ENCODE measurements at regions not wholly inside any gene's neighbourhood (a gene's known extent, or its start where the extent isn't known, plus 50 kb on each side); places are given as distances from the start of the nearest gene placed in this dataset.

DNA sequence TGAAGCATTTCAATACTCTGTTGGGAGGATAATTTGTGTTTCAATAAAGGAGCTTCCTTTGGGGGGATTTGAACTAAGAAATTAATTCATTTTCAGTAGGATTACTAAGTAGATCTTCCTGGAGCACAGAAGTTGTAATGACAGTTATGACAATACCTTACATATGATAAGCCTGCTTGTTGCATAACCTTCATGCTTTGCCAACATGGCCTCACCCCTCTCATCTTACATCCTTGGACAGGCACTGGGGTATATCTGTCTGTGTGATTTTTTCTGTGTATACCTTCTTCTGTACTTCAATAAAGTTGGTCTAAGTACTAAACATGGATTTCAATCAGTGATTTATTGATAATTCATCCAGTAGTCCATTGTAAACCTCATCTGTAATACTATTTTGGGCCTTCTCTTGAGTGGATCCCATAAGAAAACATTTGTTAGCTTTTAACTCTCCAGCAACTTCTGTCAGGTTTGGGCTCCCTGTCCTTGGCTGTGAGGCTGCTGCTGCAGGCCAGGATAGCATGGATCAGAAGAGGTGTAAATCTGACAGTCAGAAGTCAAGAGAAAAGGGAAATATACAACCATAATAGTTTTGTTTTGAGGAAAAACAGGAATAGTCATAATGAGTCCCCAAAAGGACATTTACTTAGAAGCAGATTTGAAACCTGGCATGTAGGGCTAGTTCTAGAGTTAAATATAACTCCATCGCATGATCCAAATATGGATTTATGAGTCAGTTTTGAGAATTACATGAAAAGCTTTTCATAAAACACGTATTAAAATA is 422.2 kb downstream of the KLF5 start:
- DNase-seq = no peak

DNA sequence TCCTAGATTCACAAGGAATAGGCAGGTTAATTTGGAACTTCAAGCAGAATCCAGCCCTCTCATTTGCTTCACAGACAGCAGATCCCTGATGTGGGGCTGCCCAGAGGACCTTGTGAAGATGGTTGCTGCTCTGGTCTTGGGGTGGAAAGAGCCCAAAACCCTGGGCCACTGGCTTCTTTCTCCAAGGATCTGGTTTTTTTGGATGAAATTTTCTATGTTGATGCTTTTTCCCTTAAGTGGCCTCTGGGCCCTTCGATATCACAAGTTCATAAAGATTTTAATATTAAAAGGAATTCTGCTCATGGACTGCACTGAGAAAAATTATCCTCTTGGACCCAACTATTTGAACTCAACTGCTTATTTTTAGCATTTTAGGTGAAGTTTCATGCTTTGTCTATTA is 421.1 kb downstream of the KLF5 start:
- DNase-seq = no peak

- no peak for DNase-seq
These were observed 420.5 kb downstream of the KLF5 start for GRCh38 chr13:73479351-73479750.

- no peak for DNase-seq
These were observed 418.6 kb downstream of the KLF5 start for GRCh38 chr13:73477441-73477840.

- DNase-seq = no peak
These were observed 414.2 kb downstream of the KLF5 start for GRCh38 chr13:73473016-73473415.

- DNase-seq = no peak
These were observed 408.3 kb downstream of the KLF5 start for GRCh38 chr13:73467125-73467524.

DNA sequence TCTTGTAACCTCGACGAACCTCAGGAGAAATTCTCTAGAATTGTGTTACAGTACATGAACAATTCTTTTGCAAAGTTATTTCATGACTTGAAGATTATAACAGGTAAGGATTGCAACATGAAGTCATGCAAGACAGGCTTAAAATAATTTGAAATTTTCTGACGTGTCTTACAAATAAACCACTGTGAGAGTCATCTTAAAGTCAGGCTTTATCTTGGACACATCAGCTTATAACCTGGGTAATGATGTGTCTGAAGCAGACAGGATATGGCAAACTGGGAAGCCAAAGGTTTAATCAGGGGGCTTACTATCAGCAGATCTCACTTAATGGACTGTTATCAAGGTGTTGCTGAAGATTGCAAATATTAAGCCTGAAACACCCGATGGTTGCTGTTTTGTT is 407.8 kb downstream of the KLF5 start:
- no peak for DNase-seq

- no peak for DNase-seq
These were observed 406.8 kb downstream of the KLF5 start for GRCh38 chr13:73465617-73465971.

DNA sequence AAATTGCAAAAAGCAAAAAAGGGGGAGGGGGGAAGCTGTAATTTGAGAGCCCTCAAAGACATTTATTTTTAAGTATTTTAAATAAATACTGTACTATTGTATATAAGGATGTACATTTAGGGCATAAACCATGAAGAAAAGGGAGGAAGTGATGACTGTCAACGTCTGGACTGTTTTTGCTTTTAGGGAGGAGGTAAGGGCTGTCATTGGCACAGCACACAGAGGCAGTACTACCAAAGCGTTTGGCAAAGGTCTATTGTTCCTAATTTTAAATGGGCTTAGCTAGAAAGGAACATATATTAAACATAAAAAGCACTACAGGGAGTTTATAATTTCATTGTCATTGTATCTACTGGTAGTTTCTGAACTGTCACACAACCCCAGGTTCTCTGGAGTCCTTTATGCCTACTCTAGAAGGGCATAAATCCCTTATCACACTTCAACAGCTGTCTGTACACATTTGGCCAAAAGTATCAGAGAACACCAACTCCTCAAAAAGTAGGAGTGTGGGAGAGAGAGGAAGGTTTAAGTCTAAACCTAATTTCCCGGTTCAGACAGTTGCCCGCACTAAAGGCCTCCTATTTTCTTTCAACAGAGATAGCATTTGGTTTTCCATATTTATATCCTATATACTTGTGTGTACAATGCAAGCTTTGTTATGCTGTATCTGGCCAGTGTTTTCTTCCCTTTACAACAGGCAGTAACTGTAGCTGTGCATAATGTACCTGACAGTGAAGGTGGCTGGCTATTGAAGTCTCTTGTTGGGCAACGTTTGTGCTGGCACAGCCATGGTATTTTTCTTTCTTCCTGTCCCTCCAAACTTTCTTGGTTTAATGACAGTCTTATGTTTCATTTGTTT is 406.2 kb downstream of the KLF5 start:
- no peak for DNase-seq

DNA sequence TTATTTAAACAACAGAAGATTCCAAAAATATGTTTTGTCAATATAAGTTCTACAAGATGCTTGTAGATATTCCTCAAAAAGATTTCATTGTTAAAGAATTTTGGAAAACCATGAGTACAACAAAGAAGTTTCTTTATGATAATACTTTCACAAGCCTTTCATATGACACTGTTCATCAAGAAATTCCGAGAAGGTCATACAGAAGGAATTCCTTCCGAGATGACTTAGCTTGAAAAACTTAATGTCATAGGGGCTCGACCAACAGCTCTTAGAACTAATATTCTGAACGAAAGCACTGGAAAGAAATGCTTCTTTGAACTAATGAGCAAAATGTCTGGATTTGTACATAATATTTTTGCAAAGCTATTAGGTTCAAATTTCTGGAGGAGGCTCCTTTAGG is 403.4 kb downstream of the KLF5 start:
- DNase-seq = no peak

GRCh38 chr13:73451221-73452029 is 392.6 kb downstream of the KLF5 start:
- no peak for DNase-seq

GRCh38 chr13:73450583-73450982 is 391.8 kb downstream of the KLF5 start:
- no peak for DNase-seq

DNA sequence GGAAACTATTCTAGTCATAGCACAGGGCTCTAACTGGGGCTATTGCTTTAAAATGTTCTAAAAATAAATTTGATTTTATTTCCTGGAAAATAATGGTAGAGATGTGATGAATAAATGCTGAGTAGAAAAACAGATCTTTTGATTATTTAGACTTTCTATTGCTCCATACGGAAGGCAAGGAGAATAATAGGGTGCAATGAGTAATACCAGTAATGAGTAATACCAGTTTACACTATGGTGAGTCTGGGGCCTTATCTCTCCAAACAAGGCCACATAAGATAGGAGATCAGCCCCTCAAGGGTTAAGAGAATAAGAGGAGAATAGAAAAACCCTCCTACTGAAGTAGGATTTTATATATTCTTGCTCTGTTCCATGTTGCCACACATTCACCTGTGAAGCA is 390.4 kb downstream of the KLF5 start:
- DNase-seq = no peak

DNA sequence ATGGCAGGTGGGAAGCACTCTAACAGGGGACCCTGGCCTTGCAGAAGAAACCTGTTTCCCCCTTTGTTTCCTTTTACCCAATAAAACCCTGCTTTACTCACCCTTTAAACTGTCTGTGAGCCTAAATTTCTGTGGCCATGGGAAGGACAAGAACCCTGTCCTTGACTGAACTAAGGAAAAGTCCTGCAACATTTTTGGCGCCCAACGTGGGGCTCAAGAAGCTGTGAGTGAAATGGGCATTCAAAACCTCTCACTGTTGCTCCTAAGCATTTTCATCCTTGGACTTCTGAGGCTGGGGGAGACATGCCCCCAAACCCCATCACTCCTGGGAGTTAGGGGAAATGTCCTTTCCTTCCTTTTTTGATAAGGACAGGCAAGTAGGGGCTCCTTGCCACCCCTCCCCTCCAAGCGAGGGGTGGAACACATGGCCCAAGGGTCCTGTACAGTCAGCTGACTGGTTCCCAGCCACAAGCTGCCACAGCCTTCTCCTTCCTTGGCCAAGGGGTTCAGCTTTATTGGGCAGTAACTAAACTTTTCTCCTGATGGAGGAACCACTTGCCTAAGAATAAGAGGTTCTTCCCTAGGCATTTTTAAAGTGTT is 381.6 kb downstream of the KLF5 start:
- DNase-seq = peak; percentile 14

DNA sequence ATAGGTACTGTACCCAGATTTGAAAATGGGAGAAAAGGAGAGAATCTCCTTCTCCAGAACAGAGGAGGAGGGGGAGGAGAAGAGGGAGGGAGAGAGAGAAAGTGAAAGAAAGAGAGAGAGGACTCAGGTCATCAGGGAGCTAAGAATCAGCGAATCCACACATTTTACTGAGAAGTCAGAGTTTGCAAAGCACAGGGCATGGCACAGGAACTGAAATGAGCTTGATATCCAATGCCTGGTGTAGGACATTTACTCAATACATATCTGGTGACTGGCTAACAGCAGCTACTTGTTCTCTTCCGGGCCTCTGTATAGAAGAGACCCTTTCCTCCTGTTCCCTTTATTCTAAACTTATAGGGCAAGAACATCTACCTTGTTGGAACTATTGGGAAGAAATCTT is 375.1 kb downstream of the KLF5 start:
- DNase-seq = no peak

DNA sequence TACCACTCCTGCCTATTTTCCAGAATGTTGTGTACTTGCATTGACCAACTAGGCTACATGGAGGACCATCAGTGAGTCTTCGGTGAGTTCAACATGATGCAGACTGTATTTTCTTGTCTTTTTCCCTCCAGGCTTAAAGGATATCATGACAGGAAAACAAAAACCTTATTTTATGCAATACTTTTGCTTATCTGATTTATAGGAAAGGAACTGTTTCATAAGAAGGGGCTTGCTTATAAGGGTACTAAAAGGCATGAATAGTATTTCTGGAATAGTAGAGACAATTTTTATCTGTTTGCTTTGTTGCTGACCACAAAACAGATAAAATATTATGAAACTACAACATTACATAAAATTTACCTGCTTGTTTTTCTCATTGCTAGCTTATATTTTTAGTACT is 374.7 kb downstream of the KLF5 start:
- DNase-seq = no peak

DNA sequence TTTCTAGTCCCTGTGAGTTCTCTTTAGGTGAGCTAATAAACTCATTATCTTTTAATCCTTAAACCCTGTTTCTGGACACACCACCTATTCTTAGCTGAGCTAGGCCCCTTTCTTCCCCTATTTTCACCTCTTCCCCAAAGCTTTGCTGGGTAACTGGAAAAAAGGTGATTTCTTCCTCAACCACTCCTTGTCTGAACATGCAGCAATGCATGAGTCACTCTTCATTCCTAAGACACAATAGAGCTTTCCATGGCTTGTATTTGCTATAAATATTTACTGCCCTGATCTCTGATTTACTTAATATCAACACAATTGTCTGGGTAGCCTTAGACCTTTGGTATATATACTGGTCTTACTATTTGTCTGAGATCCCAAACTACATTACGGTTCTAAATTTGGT is 370.9 kb downstream of the KLF5 start:
- DNase-seq = no peak

- no peak for DNase-seq
These were observed 369.9 kb downstream of the KLF5 start for GRCh38 chr13:73428706-73429105.

- DNase-seq = no peak
These were observed 369.3 kb downstream of the KLF5 start for GRCh38 chr13:73428137-73428536.

GRCh38 chr13:73422973-73423372 is 364.2 kb downstream of the KLF5 start:
- DNase-seq = no peak

DNA sequence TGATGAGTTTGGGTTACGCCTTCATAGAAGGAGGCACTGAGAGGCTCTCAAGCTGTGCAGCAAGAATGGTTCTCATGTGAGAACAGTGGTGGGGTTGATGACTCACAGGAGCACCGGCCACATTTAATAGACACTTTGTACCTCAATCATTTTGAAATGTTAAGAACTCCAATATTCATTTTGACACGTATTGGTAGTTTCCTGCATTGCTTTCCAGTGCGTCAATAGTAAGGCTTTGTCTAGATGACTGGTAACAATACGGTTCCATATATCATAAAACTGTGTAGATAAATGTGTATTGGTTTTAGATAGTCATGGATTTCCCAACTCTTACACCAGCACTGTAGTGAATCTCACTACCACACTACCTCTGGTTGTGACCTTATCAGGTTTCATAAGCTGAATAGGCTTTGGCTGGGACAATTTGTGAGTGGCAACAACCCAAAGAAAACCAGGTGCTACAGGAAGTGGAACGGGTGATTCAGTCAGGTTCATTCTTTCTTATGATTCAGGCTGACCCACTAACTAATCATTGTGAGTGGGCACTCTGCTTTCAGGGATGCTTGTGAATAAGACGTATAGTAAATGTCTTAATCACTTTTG is 362.6 kb downstream of the KLF5 start:
- no peak for DNase-seq

GRCh38 chr13:73419186-73419585 is 360.4 kb downstream of the KLF5 start:
- DNase-seq = no peak
